GM19238 (cell line): ENCODE measurements at regions not wholly inside any gene's neighbourhood (a gene's known extent, or its start where the extent isn't known, plus 50 kb on each side); places are given as distances from the start of the nearest gene placed in this dataset.

Experiments
- DNase-seq: peaks from one replicate; pipeline ENCODE4 v3.0.0; 2011; ENCODE audit warnings: low spot score; ENCODE audit not compliant: insufficient read length

- DNase-seq: no peak
Observed at GRCh38 chr13:58187881-58188280, 556.3 kb downstream of the PCDH17 start.

GRCh38 chr13:58190577-58190976 lies 559.0 kb downstream of the PCDH17 start:
- no peak for DNase-seq

DNA sequence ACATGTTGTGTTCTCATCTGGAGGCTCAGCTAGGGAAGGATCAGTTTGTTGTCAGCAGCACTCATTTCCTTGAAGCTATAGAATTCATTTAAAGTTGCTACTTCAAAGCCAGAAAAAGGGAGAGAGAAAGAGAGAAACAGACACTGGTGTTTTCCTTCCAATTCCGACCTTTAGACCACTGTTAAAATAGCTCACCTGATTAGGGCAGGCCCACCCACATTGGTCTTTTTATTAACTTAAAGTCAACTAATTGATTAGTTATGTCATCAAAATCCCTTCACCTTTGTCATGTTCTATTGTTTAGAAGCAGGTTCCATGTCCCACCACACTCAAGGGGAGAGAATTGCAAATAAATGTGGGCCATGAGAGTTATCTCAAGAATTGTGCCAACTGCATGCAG lies 560.2 kb downstream of the PCDH17 start:
- DNase-seq: no peak

DNA sequence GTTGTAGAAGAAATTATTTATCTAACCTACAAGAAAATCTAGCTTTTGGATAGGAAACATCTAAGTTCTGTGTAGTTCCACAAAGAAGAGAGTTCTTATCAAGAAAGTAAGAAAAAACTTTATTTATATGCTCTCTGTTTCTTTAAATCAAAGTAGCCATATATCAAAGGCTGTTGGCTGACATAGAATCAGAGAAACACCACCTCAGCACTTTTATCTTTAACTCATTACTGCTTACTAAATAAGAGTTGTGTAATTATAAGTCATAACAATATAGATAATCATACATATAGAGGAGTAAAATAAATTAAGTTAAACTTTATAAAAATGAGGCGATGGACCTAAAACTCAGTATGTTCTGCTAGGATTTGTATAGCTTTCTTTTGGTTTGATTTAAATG lies 570.6 kb downstream of the PCDH17 start:
- DNase-seq: no peak

GRCh38 chr13:58207501-58207900 lies 576.0 kb downstream of the PCDH17 start:
- DNase-seq: no peak

- DNase-seq: no peak
Observed at GRCh38 chr13:58235454-58235853, 603.9 kb downstream of the PCDH17 start.

DNA sequence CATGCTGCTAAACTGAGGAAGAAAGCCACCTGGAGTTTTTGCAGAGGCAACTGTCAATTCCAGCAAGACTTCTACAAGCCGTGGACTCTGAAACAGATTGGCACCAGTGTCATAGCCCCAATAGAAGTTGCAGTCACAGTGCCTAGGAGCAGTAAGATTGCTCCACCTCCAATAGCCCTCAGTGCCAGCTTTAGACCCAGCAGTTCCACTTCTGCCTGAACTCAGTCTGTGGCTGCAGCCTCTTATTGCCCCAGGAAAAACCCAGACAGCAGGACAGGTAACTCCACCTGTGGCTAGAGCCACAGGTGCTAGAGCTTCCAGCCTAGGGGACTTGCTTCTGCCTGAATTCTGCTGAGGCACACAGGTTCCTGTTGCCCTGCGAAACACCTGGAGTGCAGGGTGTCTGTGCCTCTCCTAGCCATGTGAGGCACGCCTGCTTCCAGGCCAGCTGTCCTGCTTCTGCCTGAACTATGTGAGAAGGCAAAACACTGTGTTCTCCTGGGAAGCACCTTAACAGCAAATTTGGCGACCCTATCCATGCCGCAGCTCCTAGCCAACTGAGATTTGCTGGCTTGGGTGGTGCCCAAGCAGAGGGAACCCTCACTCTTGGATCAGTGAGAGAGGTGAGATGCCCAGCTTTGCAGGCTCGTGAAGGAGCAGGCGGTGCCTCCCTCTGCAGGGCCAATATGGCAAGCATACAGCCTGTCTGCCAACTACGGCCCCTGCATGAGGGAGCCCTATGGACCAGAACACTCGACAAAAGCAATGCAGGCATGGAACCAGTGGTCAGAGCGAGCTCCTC lies 607.6 kb downstream of the PCDH17 start:
- DNase-seq: no peak

DNA sequence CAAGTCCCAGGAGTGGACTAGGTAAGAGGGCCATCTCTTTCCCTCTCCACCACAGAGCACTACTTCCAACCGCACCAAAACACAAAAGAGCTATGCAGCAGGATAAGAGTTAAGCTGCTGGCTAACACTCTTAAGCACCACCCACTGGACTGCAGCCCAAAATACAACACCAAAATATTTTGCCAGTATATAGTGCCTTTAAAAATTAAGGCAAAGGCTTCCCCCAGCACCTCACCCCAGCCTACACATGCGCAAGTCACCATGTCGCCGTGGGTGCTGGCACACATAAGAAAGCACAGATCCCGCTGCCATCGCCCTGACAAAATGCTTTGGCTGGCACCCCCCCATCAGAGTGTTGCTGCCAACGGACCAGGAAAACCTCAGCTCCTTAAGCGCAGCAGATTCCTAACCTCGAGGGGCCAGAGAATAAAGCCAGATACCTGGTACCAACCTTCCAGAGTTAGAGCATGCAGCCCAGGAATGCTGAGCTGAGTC lies 608.3 kb downstream of the PCDH17 start:
- DNase-seq: no peak

- no peak for DNase-seq
Observed at GRCh38 chr13:58247080-58247479, 615.5 kb downstream of the PCDH17 start.

- DNase-seq: no peak
Observed at GRCh38 chr13:58254943-58255342, 623.4 kb downstream of the PCDH17 start.

DNA sequence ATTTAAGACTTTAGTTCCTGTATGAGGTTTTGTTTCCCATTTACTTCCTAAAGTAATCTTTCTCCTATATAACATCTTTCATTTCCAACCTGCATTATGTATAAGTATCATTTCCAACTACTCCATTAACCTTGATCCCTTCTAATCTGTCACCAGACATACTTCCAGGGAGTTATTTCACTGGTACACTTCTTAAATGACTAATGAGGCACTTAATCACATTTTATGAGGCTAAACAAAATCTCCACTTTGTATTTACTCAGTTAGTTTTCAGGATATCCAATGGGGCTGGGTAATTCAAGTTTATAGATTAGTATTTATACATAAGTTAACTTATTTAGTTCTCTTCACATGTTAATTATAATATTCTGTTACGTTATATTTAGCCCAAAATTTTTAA lies 634.7 kb downstream of the PCDH17 start:
- DNase-seq: no peak

GRCh38 chr13:58298556-58299135 lies 667.1 kb downstream of the PCDH17 start:
- DNase-seq: no peak

- DNase-seq: no peak
Observed at GRCh38 chr13:58300224-58300623, 668.7 kb downstream of the PCDH17 start.

GRCh38 chr13:58300974-58301681 lies 669.6 kb downstream of the PCDH17 start:
- no peak for DNase-seq

DNA sequence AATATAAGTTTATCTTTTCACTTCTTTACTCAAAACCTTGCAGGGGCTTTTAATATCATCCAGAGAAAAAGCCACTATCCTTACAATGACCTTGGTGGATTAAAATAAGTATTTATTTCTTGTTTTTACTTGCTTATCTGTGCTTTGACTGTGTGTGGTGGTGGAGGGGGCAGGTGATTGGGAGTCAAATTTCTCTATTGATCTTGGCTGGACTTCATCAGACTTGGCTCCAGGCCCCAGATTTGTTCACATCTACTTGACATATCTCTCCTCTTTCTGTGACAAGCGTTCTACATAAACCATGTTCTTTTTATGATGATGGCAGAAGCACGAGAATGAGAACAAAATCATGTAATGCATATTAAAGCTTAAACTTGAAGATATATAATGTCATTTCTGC lies 670.8 kb downstream of the PCDH17 start:
- no peak for DNase-seq

DNA sequence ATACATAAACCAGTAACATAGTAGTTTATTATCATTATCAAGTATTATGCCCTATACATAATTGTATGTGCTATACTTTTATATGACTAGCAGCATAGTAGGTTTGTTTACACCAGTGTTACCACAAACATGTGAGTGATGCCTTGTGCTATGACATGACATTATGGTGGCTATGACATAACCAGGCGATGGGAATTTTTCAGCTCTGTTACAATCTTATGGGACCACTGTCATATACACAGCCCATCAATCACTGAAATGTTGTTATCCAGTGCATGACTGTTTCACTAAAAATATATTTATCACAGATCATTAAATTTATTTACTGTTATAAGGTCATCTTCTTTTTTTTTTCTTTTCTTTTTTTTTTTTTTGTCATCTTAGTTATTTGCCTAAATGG lies 674.5 kb downstream of the PCDH17 start:
- DNase-seq: no peak

- DNase-seq: no peak
Observed at GRCh38 chr13:58313219-58313618, 681.7 kb downstream of the PCDH17 start.

GRCh38 chr13:58318495-58319167 lies 687.1 kb downstream of the PCDH17 start:
- no peak for DNase-seq

DNA sequence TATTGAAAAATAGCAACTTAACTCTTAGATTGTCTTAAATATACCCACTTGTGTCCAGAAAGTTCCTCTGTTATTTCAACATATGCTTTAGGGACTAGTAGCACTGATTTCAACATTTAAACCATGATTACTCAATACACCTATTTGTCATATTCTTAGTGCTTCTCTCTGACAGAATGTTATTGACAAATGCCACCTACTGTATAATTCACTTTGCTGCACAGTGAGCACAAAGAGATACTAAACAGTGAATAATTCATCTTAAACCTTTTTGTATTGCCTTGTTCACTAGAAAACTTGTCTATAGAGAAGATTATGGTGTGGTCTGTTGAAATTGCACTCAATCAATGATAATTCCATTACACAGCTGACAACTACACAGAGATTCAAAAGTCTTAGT lies 692.6 kb downstream of the PCDH17 start:
- no peak for DNase-seq

DNA sequence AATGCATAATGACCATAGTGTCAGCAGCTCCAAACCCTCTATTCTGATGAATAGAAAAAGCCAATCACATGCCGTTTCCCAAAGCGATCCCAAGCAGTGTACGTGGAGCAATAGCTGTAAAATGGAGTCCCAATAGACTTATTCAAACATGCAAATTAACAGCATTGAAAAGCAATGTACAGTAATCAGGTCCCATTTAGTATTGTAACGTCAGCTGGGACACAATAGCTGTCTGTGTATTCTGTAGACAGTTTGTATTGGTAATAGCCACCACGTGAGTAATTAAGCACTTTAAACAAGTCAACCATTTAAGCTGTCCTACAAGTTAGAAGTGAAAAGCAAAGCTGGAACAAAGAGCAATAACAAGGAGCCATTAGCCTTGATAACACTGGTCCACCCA lies 698.2 kb downstream of the PCDH17 start:
- DNase-seq: no peak

DNA sequence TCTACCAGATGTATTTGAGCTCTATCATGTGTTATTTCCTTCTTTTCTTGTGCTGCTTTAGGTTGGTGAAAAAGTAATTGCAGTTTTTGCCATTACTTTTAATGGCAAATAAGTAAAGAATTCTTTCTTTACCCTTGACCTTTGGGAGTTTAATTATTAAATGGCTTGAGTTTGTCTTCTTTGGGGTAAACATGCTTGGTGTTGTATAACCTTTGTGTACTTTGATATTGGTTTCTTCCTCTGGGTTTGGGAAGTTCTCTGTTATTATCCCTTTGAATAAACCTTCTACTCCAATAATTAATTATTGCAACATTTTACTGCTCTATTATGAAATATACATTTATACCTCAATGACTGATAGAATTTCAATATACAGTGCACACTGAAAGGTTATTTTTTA lies 709.4 kb downstream of the PCDH17 start:
- DNase-seq: no peak

GRCh38 chr13:58341318-58341717 lies 709.8 kb downstream of the PCDH17 start:
- no peak for DNase-seq
